Left kidney (tissue), 1 donor: ENCODE measurements at regions not wholly inside any gene's neighbourhood (a gene's known extent, or its start where the extent isn't known, plus 50 kb on each side); places are given as distances from the start of the nearest gene placed in this dataset.
"Not testable (repeated sequence)": the region's sequence is repeated elsewhere in the genome, so short reads cannot be mapped to it uniquely, and the experiment has no call there.

Experiments
- DNase-seq: peaks from one replicate; pipeline ENCODE4 v3.0.0-alpha.2; 2013

- peak; percentile 59 for DNase-seq
Observed at GRCh38 chr4:108454227-108454626, 166.1 kb upstream of the RPL34 start.

DNA sequence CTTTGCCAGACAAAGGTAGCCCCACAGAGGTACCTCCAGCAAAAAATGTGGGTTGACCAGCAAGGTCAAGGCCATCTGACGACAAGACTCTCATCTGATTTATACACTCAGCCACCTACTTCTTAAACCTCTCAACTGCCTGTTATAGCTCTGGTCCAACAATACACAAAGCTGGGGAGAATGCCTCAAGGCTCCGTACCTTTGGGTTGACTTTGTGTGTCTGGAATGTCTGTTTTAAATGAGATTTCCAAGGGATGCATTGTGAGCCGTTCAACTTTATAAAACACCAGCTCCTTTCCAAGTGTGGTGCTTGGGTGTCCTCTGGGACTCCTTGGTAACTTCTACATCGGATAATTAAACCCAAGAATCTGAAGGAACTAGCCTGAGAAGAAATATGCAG is 167.0 kb upstream of the RPL34 start:
- no peak for DNase-seq

DNA sequence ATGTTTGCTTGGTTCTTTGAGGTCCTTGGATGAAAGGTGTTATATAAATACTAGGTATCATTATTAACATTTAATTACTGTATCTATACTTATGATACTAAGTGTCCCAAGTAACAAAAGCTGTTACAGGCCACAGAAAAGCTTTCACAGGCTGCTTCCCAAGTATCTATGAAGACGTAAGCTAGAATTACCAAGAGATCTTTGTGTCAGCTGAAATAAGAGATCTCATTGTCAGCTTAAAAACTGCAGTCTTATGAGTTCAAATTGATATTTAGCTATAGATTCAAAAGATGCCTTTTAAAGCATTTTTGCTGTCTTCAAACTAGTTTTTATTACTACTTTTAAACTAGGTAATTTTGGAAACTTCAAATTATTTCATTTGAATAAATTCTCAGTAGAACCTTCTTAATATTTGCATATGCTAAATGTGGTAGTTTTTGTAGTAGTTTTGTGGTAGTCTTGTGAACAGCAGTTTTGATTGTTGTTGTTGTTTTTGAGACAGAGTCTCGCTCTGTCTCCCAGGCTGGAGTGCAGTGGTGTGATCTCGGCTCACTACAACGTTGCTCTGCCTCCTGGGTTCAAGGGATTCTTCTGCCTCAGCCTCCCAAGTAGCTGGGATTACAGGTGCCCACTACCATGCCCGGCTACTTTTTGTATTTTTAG is 170.0 kb upstream of the RPL34 start:
- no peak for DNase-seq

- no peak for DNase-seq
Observed at GRCh38 chr4:108449129-108449528, 171.2 kb upstream of the RPL34 start.

DNA sequence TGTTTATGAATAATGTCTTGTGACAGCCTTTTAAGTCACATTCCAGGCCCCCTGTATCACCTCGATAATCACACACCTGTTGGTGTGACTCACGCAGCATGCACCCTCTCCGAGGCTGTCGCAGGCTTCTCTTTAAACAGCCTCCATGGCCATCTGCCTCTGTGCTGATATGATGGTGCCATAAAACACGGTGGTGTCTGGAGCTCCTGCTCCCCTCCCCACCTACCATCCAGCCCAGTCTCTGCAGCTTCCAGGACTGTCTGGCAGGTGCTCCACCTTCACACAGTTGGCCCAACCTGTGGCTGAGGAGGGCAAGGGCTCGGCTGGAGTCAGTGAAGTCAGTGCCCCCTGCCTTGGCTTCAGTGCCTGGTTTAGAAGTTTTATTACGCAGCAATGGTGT is 173.8 kb upstream of the RPL34 start:
- DNase-seq: no peak

DNA sequence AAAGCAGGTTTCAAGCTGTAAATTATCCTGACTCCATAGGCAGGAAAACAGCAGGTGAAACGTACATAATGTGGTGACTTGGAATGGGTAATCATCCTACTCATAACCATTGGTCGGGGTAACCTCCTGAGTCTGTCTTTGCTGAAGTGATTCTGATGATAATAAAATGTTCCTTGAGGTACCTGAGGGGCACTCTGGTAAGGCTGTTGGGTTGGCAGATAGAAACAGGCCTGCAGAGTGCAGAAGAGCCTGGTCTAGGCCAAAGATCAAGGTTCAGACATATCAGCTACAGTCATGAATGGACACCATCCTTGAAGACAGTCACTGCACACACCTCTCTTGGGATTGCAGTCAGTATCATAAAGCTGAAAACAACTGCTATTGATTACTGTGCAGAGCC is 174.7 kb upstream of the RPL34 start:
- DNase-seq: no peak

- no peak for DNase-seq
Observed at GRCh38 chr4:108443585-108443984, 176.8 kb upstream of the RPL34 start.

DNA sequence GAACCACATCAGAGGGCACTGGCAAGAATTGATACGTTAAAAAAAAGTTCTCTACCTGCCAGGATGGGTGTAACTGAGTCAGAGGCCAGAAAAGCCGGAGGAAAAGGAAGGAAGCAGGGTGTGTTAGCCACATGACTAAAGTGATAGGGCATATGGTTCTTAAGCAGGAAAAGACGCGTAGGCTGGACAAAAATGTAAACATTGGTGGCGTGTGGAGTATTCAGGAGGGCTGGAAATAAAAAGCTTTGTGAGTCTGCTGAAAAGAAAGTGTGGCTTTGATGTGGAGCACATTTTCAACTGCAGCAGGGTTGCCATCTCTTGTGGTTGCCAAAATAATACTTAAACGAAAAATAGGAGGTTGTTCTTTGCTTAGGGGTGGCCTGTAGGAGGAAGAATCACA is 186.5 kb upstream of the RPL34 start:
- no peak for DNase-seq

DNA sequence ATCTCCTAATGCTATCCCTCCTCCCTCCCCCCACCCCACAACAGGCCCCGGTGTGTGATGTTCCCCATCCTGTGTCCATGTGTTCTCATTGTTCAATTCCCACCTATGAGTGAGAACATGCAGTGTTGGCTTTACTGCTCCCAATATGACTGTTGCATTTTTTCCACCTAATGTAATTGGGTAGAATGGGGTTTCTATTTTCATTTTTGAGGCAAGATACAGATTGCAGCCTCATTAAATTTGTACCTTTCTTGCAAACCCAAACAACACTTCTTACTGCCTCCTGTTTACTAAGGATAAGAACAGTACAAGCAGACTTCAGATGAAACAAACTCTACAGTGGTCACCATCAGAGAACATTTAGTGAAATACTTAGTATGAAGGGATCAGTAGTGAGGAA is 187.0 kb upstream of the RPL34 start:
- DNase-seq: not testable (repeated sequence)

GRCh38 chr4:108432418-108432817 is 188.0 kb upstream of the RPL34 start:
- no peak for DNase-seq

GRCh38 chr4:108431986-108432385 is 188.4 kb upstream of the RPL34 start:
- no peak for DNase-seq

DNA sequence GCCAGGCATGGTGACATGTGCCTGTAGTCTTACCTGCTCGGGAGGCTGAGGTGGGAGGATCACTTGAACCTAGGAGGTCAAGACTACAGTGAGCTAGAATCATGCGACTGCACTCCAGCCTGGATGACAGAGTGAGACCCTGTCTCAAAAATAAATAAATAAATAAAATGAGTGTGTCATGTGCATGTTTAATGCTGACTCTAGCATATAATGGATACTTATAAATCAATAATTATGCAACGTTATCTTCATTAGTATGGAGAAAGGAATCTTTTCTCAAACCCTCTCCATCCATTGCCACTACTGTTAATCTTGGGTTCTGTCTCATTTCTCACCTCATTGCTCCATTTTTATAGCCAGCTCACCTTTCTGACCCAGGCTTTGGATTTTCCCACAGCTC is 189.5 kb upstream of the RPL34 start:
- no peak for DNase-seq

GRCh38 chr4:108429662-108430061 is 190.7 kb upstream of the RPL34 start:
- DNase-seq: no peak

DNA sequence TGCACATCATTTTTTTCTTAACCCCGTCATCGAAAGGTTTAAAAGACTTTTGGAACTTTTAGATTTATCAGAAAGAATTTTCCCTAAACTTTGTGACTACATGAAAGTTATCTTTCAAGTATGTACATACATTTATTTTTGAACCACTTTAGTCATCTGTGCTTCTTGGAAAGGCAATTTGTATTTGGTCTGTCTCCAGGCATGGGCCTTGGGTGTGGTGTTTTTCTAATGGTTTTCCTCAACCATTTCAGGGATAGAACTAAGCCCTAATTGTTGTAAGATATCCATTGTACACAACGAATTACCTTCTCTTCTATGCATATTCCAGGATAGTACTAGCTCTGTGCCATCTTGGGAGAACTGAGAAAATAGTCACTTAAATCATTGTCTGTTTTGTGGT is 191.5 kb upstream of the RPL34 start:
- DNase-seq: no peak

DNA sequence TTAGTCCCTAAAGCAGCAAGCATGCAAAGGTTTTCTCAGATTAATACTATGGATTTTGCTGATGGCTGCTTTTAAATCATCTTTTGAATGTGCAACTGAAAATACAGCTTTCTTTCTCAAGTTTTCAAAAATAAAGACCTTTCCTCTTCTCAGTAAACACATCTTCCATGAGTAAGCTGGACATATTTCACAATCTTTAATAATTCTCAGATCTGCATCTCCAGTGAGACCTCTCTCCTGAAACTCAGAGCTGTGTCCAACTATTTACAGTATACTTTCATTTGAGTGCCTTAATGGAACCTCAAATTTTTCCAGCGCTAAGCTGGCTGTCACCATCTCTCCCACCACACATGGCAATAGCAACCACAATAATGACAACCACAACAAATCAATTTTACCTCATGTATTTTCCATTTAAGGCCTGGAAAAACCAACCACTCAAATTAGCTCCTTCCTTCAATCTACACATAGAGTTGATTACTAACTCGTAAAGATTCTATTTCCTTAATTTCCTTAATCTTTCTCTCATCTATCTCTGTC is 192.4 kb upstream of the RPL34 start:
- no peak for DNase-seq

DNA sequence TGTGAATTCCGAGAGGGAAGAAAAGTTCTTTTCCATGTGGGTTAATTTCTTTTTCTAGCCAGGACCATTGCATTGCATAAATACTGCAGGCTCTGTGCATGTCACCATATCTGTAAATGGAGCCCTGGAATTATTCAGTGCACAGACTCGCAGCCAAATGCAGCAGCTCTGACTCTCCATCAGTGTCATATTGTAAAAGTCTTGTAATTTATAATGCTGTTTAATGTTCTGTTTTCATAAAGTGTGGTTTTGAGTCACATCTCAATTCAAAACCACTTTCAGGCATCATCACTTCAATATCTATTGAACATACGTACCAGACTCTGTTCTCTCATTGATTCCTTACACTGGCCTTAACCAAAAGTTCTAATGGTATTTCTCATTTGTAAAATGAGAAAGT is 193.9 kb upstream of the RPL34 start:
- DNase-seq: no peak

GRCh38 chr4:108425988-108426387 is 194.4 kb upstream of the RPL34 start:
- no peak for DNase-seq

- DNase-seq: no peak
Observed at GRCh38 chr4:108417923-108418322, 202.5 kb upstream of the RPL34 start.

DNA sequence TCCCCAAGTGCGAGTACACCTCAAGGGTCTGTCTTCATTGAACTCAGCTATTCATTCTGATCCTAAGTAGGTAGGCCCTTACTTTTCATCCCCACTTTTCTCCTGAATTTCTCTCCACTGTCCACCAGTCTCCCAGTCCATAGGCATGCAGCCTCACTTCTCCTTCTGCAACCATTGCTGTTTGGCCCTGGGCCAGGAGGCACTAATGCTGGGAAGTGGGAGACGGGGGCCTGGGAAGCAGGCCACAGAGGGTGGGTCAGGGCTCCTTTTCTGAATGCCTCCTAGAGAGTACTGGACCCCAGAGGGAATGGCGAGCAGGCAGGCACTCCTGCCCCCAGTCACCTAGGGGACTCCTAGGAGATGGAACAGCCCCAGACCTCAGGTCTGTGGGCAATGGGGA is 203.5 kb upstream of the RPL34 start:
- DNase-seq: no peak

- DNase-seq: no peak
Observed at GRCh38 chr4:108415389-108415788, 205.0 kb upstream of the RPL34 start.

DNA sequence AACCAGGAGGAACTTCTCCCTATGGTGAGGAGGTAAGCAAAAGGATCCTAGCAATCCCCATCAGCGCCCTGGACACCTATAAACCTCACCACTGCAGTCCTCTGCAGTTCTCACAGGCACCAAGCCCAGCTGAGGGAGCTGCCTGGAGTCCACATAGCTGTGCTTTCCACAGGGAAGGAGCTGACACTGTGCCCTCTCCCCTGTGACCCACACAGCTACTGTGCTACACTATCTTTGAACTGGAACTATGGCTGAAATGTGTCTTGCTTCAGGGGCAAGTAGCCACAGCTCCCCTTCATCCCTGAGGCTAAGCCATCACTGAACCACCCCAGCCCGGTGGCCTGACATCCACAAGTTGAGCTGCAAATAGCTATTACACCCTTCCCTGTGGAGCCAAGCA is 208.5 kb upstream of the RPL34 start:
- no peak for DNase-seq

DNA sequence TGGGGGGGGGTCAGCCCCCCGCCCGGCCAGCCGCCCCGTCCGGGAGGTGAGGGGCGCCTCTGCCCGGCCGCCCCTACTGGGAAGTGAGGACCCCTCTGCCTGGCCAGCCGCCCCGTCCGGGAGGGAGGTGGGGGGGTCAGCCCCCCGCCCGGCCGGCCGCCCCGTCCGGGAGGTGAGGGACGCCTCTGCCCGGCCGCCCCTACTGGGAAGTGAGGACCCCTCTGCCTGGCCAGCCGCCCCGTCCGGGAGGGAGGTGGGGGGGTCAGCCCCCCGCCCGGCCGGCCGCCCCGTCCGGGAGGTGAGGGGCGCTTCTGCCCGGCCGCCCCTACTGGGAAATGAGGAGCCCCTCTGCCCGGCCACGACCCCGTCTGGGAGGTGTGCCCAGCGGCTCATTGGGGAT is 210.7 kb upstream of the RPL34 start:
- not testable (repeated sequence) for DNase-seq

GRCh38 chr4:108405586-108405985 is 214.8 kb upstream of the RPL34 start:
- no peak for DNase-seq

DNA sequence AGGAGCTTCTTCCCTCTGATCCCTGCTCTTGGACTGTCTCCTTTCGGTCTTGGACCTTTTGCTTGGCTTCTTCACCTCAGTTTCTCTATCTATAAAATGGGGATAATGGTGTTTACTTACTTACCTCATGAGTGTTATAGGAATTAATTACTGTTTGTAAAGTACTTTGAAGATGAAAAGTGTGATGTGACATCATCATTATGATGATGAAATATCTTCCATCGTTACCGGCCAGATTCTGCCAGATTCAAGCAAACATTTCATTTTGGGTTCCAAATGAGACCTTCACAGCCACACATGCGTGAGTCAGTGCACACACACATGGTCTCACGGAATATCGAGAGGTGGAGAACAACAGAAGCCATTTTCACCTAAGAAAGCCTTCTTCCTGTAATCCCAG is 220.1 kb upstream of the RPL34 start:
- no peak for DNase-seq
